Mesothelial cell of epicardium (in vitro differentiated cells): ENCODE measurements at regions not wholly inside any gene's neighbourhood (a gene's known extent, or its start where the extent isn't known, plus 50 kb on each side); places are given as distances from the start of the nearest gene placed in this dataset.

ENCODE experiments used
- DNase-seq, 2 experiments: peaks; one replicate each; pipeline ENCODE4 v3.0.0; 2021; ENCODE audit warnings: low spot score in 2 of 2; ENCODE audit not compliant: unreplicated experiment in 2 of 2
- H3K27ac Mint-ChIP-seq: 2 replicates; pipeline ENCODE4 v1.8.0; 2021; ENCODE audit warnings: mixed read lengths
- H3K27me3 Mint-ChIP-seq: 2 replicates; pipeline ENCODE4 v1.8.0; 2021; ENCODE audit warnings: low read depth, mixed read lengths
- H3K36me3 Mint-ChIP-seq: 2 replicates; pipeline ENCODE4 v1.8.0; 2021; ENCODE audit warnings: mixed read lengths
- H3K4me1 Mint-ChIP-seq: 2 replicates; pipeline ENCODE4 v1.8.0; 2021; ENCODE audit warnings: mixed read lengths
- H3K4me3 Mint-ChIP-seq: 2 replicates; pipeline ENCODE4 v1.8.0; 2021; ENCODE audit warnings: mild to moderate bottlenecking, moderate library complexity, mixed read lengths
- H3K9me3 Mint-ChIP-seq: 2 replicates; pipeline ENCODE4 v1.8.0; 2021; ENCODE audit warnings: mixed read lengths
- CTCF ChIP-seq: fragments of 200-600 bp; sonication (generic); IDR thresholded peaks from one replicate; pipeline ENCODE4 v1.5.0; 2021; ENCODE audit warnings: antibody characterized with exemption; ENCODE audit not compliant: unreplicated experiment

GRCh38 chr14:71538938-71539649 is 393.1 kb upstream of the RGS6 start:
- no peaks in the 10 kb centered on the region for H3K36me3 Mint-ChIP-seq
- TF ChIP-seq CTCF: no peak
- H3K27me3 Mint-ChIP-seq: no peaks in the 10 kb centered on the region
- peak overlapping the region; percentile 47 for H3K27ac Mint-ChIP-seq
- no peaks in the 10 kb centered on the region for H3K9me3 Mint-ChIP-seq
- no peak for DNase-seq
- peaks cover 41% of the 10 kb centered on the region for H3K4me1 Mint-ChIP-seq
- H3K4me3 Mint-ChIP-seq: no peak overlapping the region

- Mint-ChIP-seq H3K36me3 (no peaks in the 10 kb centered on the region), H3K9me3 (no peaks in the 10 kb centered on the region), H3K4me3 (no peak overlapping the region)
Measured at GRCh38 chr14:71539650-71540285, 392.5 kb upstream of the RGS6 start.

GRCh38 chr14:71541271-71541670 is 391.0 kb upstream of the RGS6 start:
- Mint-ChIP-seq H3K4me3 (no peak overlapping the region), H3K4me1 (peaks cover 36% of the 10 kb centered on the region), H3K36me3 (no peaks in the 10 kb centered on the region), H3K27me3 (no peaks in the 10 kb centered on the region), H3K9me3 (no peaks in the 10 kb centered on the region), H3K27ac (no peak overlapping the region)
- no peak for TF ChIP-seq CTCF
- no peak for DNase-seq

More at GRCh38 chr14:71539650-71540285, 392.5 kb upstream of the RGS6 start:
- Mint-ChIP-seq H3K4me1 (peaks cover 41% of the 10 kb centered on the region), H3K27ac (peak overlapping the region; percentile 47), H3K27me3 (no peaks in the 10 kb centered on the region)
- TF ChIP-seq CTCF: no peak
- DNase-seq: no peak

GRCh38 chr14:71541973-71542690 is 390.1 kb upstream of the RGS6 start:
- Mint-ChIP-seq H3K4me1 (peaks cover 32% of the 10 kb centered on the region), H3K4me3 (no peak overlapping the region), H3K9me3 (no peaks in the 10 kb centered on the region), H3K27ac (no peak overlapping the region), H3K27me3 (no peaks in the 10 kb centered on the region), H3K36me3 (no peaks in the 10 kb centered on the region)
- DNase-seq: no peak
- TF ChIP-seq CTCF: no peak

GRCh38 chr14:71549421-71550050 is 382.7 kb upstream of the RGS6 start:
- H3K9me3 Mint-ChIP-seq: no peaks in the 10 kb centered on the region
- H3K27me3 Mint-ChIP-seq: no peaks in the 10 kb centered on the region
- H3K4me1 Mint-ChIP-seq: peaks cover 1% of the 10 kb centered on the region
- H3K27ac Mint-ChIP-seq: no peak overlapping the region
- TF ChIP-seq CTCF: no peak
- H3K4me3 Mint-ChIP-seq: no peak overlapping the region
- no peak for DNase-seq
- H3K36me3 Mint-ChIP-seq: no peaks in the 10 kb centered on the region
